ENCODE measurements at regions not wholly inside any gene's neighbourhood (a gene's known extent, or its start where the extent isn't known, plus 50 kb on each side); places are given as distances from the start of the nearest gene placed in this dataset.

GRCh38 chr2:133768256-133768655 lies 200.0 kb upstream of the NCKAP5 start:
- TF ChIP-seq CTCF (IDR thresholded peaks at IDR 0.05): no peak
- H3K27ac ChIP-seq: no peak overlapping the region

GRCh38 chr2:133768658-133769435 lies 200.6 kb upstream of the NCKAP5 start:
- TF ChIP-seq CTCF (IDR thresholded peaks at IDR 0.05) (no peak), ZFX (IDR thresholded peaks at IDR 0.05; ENCODE audit: borderline replicate concordance) (no peak)
- H3K27ac ChIP-seq: no peak overlapping the region

- TF ChIP-seq ZFX (IDR thresholded peaks at IDR 0.05; ENCODE audit: borderline replicate concordance) (no peak), CTCF (IDR thresholded peaks at IDR 0.05) (no peak)
- no peak overlapping the region for H3K27ac ChIP-seq
Observed at GRCh38 chr2:133773854-133774653, 205.8 kb upstream of the NCKAP5 start.

- TF ChIP-seq CTCF (IDR thresholded peaks at IDR 0.05) (no peak), ZFX (IDR thresholded peaks at IDR 0.05; ENCODE audit: borderline replicate concordance) (no peak)
- no peak overlapping the region for H3K27ac ChIP-seq
Observed at GRCh38 chr2:133774654-133775015, 206.4 kb upstream of the NCKAP5 start.

GRCh38 chr2:133776936-133777573 lies 208.8 kb upstream of the NCKAP5 start:
- TF ChIP-seq CTCF (IDR thresholded peaks at IDR 0.05): no peak
- no peak for TF ChIP-seq ZFX (IDR thresholded peaks at IDR 0.05; ENCODE audit: borderline replicate concordance)
- no peak overlapping the region for H3K27ac ChIP-seq

GRCh38 chr2:133777574-133777960 lies 209.3 kb upstream of the NCKAP5 start:
- TF ChIP-seq CTCF (IDR thresholded peaks at IDR 0.05) (no peak), ZFX (IDR thresholded peaks at IDR 0.05; ENCODE audit: borderline replicate concordance) (no peak)
- H3K27ac ChIP-seq: no peak overlapping the region

All from 22Rv1 (cell line).